K562 (cell line): ENCODE measurements at regions not wholly inside any gene's neighbourhood (a gene's known extent, or its start where the extent isn't known, plus 50 kb on each side); places are given as distances from the start of the nearest gene placed in this dataset.

Experiments used
- ATAC-seq: fragments of 200-7000 bp; cut with Tn5 transposase; 3 replicates; pipeline ENCODE4 v1.9.1; 2020; ENCODE audit warnings: moderate library complexity
- BruUV-seq: library from RNA; stranded (reverse); fragments of 400-500 nt; replicated peaks from 2 replicates; lab custom pipeline; 2021; lab: Mats Ljungman, UMichigan
- CTCF ChIA-PET: fragments of 300-600 bp; formaldehyde crosslinking; extraction: SDS; loops from one replicate; lab custom pipeline; 2021; ENCODE audit warnings: low intra/inter-chr PET ratio; lab: Yijun Ruan, JAX
- POLR2A ChIA-PET: fragments of 300-600, 350-650 bp; sonication (Branson Sonifier 250); formaldehyde crosslinking; extraction: SDS; loops from one replicate; lab custom pipeline; 2021; ENCODE audit warnings: antibody characterized with exemption, inconsistent platforms; lab: Yijun Ruan, JAX
- DNase-seq, 4 experiments: peaks; one replicate each; pipeline versions ENCODE4 v3.0.0 to v3.0.0-alpha.2; 2011 to 2018; ENCODE audit warnings: low spot score in 3 of 4, mixed read lengths in 3 of 4; ENCODE audit errors: extremely low read depth in 1 of 4
- FAIRE-seq: peaks from 2 replicates; lab custom pipeline; 2011; peaks lifted over from hg19 to GRCh38; lab: Jason Lieb, UNC
- H2AFZ ChIP-seq: 2 replicates; pipeline ENCODE4 v1.6.0; 2011; ENCODE audit warnings: low read depth, low read length, control low read depth, inconsistent platforms
- H3K27ac ChIP-seq: fragments of 200-600 bp; 3 replicates; pipeline ENCODE4 v1.8.0; 2011; ENCODE audit warnings: low read depth, mild to moderate bottlenecking, control low read depth, inconsistent platforms, low read length, moderate library complexity, mixed read lengths; ENCODE audit errors: extremely low read depth
- H3K27me3 ChIP-seq, 2 experiments: fragments of 300-600 bp in 1 of 2; 2 replicates in 1 of 2; 3 replicates in 1 of 2; pipeline versions ENCODE4 v1.6.0 to v1.8.0; 2011; ENCODE audit warnings: inconsistent platforms in 2 of 2, low read length in 2 of 2, mild to moderate bottlenecking in 1 of 2, mixed read lengths in 1 of 2, moderate library complexity in 1 of 2; ENCODE audit not compliant: control insufficient read depth in 2 of 2, insufficient read depth in 2 of 2
- H3K36me3 ChIP-seq: fragments of 300-600 bp; 3 replicates; pipeline ENCODE4 v1.8.0; 2011; ENCODE audit warnings: mild to moderate bottlenecking, low read length, inconsistent platforms; ENCODE audit not compliant: control insufficient read depth, insufficient read depth
- H3K4me1 ChIP-seq, 2 experiments: fragments of 200-600 bp in 1 of 2; replicated peaks in 1 of 2; 2 replicates in 1 of 2; 3 replicates in 1 of 2; pipeline versions ENCODE4 v1.5.1 to v1.8.0; 2011; ENCODE audit warnings: inconsistent platforms in 2 of 2, low read length in 2 of 2, mild to moderate bottlenecking in 1 of 2, mixed read lengths in 1 of 2, moderate library complexity in 1 of 2; ENCODE audit not compliant: control insufficient read depth in 2 of 2, insufficient read depth in 2 of 2
- H3K4me2 ChIP-seq: 2 replicates; pipeline ENCODE4 v1.6.1; 2011; ENCODE audit warnings: low read length, control low read depth, inconsistent platforms, mixed read lengths; ENCODE audit not compliant: insufficient read depth
- H3K4me3 ChIP-seq: fragments of 200-600 bp; sonication (generic), shearing (Covaris generic); 2 replicates; pipeline ENCODE4 v1.5.1; 2016; ENCODE audit warnings: control low read depth, inconsistent platforms
- H3K79me2 ChIP-seq: fragments of 200-600 bp; 3 replicates; pipeline ENCODE4 v1.8.0; 2011; ENCODE audit warnings: low read length, inconsistent platforms; ENCODE audit not compliant: control insufficient read depth, insufficient read depth
- H3K9ac ChIP-seq, 2 experiments: 2 replicates each; pipeline versions ENCODE4 v1.6.0 to v1.6.1; 2011; ENCODE audit warnings: low read depth in 2 of 2, low read length in 2 of 2, control low read depth in 1 of 2, inconsistent platforms in 1 of 2, mild to moderate bottlenecking in 1 of 2, mixed read lengths in 1 of 2; ENCODE audit not compliant: insufficient read depth in 1 of 2
- H3K9me1 ChIP-seq: one replicate; pipeline ENCODE4 v1.6.0; 2011; ENCODE audit warnings: inconsistent platforms, mild to moderate bottlenecking, low read length, moderate library complexity; ENCODE audit not compliant: control insufficient read depth, insufficient read depth
- H3K9me3 ChIP-seq: replicated peaks from 2 replicates; pipeline ENCODE4 v1.5.1; 2011; ENCODE audit warnings: low read depth, low read length, inconsistent platforms; ENCODE audit not compliant: control insufficient read depth, insufficient read depth
- H4K20me1 ChIP-seq: replicated peaks from 2 replicates; pipeline ENCODE4 v1.6.1; 2011; ENCODE audit warnings: low read length, inconsistent platforms, mixed read lengths; ENCODE audit not compliant: control insufficient read depth, insufficient read depth
- ZBTB2 ChIP-seq: fragments of 450-650 bp; IDR thresholded peaks from 2 replicates; pipeline ENCODE4 v1.6.1; 2016; ENCODE audit warnings: antibody characterized with exemption
- ZNF324 ChIP-seq: fragments of 250-450 bp; sonication (Bioruptor Pico); IDR thresholded peaks from 2 replicates; pipeline ENCODE4 v1.4.0; 2020; ENCODE audit warnings: mild to moderate bottlenecking
- ZNF551 ChIP-seq: fragments of 250-450 bp; sonication (Bioruptor Pico); IDR thresholded peaks from 2 replicates; pipeline ENCODE4 v1.5.0; 2021; ENCODE audit warnings: mild to moderate bottlenecking, moderate library complexity
- WGBS: fragments of 100-300 bp; shearing (Covaris generic); methylation state at CpG from one replicate; pipeline ENCODE4 v1.1.6; 2016; ENCODE audit warnings: low coverage, mixed read lengths; ENCODE audit not compliant: insufficient coverage; ENCODE audit errors: missing lambda C conversion rate; 5-methylcytosine and 5-hydroxymethylcytosine counted together
- in situ Hi-C: fragments of 300-500 bp; cut with MboI; formaldehyde crosslinking; loops from 4 replicates; pipeline ENCODE4 v1.15.0; 2018; ENCODE audit warnings: inconsistent platforms, mixed read lengths
- intact Hi-C: fragments of 100-400 bp; cut with micrococcal nuclease; formaldehyde crosslinking; loops from 2 replicates; pipeline ENCODE4 v1.14.2; 2022
- TF ChIP-seq, protein P1 (sequence below), 3 experiments: IDR thresholded peaks in 2 of 3; conservative IDR thresholded peaks in 1 of 3; 2 replicates each; pipeline ENCODE4 v1.5.1; 2011 to 2012; ENCODE audit warnings: low read length in 3 of 3, mild to moderate bottlenecking in 3 of 3, control low read depth in 2 of 3, improper control_type of control experiment in 1 of 3, inconsistent platforms in 1 of 3, low read depth in 1 of 3, mixed read lengths in 1 of 3, moderate library complexity in 1 of 3; ENCODE audit not compliant: insufficient read depth in 2 of 3

GRCh38 chr7:88490874-88491273, 184.2 kb upstream of the STEAP4 start:
- TF ChIP-seq ZNF324 (CRISPR knock-in tag) (no peak), ZNF551 (no peak), ZBTB2 (no peak)
- TF ChIP-seq, protein P1, sequence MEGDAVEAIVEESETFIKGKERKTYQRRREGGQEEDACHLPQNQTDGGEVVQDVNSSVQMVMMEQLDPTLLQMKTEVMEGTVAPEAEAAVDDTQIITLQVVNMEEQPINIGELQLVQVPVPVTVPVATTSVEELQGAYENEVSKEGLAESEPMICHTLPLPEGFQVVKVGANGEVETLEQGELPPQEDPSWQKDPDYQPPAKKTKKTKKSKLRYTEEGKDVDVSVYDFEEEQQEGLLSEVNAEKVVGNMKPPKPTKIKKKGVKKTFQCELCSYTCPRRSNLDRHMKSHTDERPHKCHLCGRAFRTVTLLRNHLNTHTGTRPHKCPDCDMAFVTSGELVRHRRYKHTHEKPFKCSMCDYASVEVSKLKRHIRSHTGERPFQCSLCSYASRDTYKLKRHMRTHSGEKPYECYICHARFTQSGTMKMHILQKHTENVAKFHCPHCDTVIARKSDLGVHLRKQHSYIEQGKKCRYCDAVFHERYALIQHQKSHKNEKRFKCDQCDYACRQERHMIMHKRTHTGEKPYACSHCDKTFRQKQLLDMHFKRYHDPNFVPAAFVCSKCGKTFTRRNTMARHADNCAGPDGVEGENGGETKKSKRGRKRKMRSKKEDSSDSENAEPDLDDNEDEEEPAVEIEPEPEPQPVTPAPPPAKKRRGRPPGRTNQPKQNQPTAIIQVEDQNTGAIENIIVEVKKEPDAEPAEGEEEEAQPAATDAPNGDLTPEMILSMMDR (IDR thresholded peaks at IDR 0.05 in 2 of 3, conservative IDR thresholded peaks at IDR 0.05 in 1 of 3; ENCODE audit: insufficient read depth in 2 of 3, low read depth in 1 of 3, low read length in 3 of 3), result no peak
- in situ Hi-C loops, result no loop called here
- Histone ChIP-seq H3K4me2 (no peak overlapping the region), H4K20me1 (no peaks in the 10 kb centered on the region), H3K4me3 (no peak overlapping the region), H3K27ac (no peak overlapping the region), H2AFZ (no peak overlapping the region), H3K36me3 (no peaks in the 10 kb centered on the region), H3K9ac (no peak overlapping the region), H3K4me1 (no peaks in the 10 kb centered on the region), H3K79me2 (no peaks in the 10 kb centered on the region), H3K9me3 (no peaks in the 10 kb centered on the region; the same call in 1 of the 2 replicates), H3K9me1 (no peaks in the 10 kb centered on the region), H3K27me3 (no peaks in the 10 kb centered on the region)
- no peak for DNase-seq
- BruUV-seq, result no TSS peak
- FAIRE-seq, result no peak
- ChIA-PET CTCF (no interaction called here), POLR2A (no interaction called here)
- WGBS, result 0% methylated on average over 3 of the region's 3 CpGs
- ATAC-seq, result no peak
- intact Hi-C loops, result no loop called here
